Stimulated activated effector memory CD8-positive, alpha-beta T cell treated with anti-CD3 and anti-CD28 coated beads, Interleukin-12 subunit alpha, Interleukin-12 subunit beta, amount 100 ng/mL, for 72 hours (primary cell): ENCODE measurements at regions not wholly inside any gene's neighbourhood (a gene's known extent, or its start where the extent isn't known, plus 50 kb on each side); places are given as distances from the start of the nearest gene placed in this dataset.
"Not testable (repeated sequence)": the region's sequence is repeated elsewhere in the genome, so short reads cannot be mapped to it uniquely, and the experiment has no call there.

Experiments
- ATAC-seq: fragments of 150-1000 bp; cut with Tn5 transposase; 2 replicates; pipeline ENCODE4 v1.10.0; 2021
- DNase-seq, 2 donors: peaks; one replicate each; pipeline ENCODE4 v3.0.0; 2021 to 2022; ENCODE audit warnings: low spot score in 2 of 2
- H3K27ac Mint-ChIP-seq: one replicate; pipeline ENCODE4 v1.8.0; 2022; ENCODE audit warnings: mild to moderate bottlenecking, mixed read lengths
- H3K36me3 Mint-ChIP-seq: one replicate; pipeline ENCODE4 v1.8.0; 2022; ENCODE audit warnings: mild to moderate bottlenecking, mixed read lengths
- H3K4me1 Mint-ChIP-seq: one replicate; pipeline ENCODE4 v1.8.0; 2022; ENCODE audit warnings: mixed read lengths
- H3K4me3 Mint-ChIP-seq: one replicate; pipeline ENCODE4 v1.8.0; 2022; ENCODE audit warnings: mild to moderate bottlenecking, mixed read lengths
- H3K9me3 Mint-ChIP-seq: one replicate; pipeline ENCODE4 v1.8.0; 2022; ENCODE audit warnings: mixed read lengths

DNA sequence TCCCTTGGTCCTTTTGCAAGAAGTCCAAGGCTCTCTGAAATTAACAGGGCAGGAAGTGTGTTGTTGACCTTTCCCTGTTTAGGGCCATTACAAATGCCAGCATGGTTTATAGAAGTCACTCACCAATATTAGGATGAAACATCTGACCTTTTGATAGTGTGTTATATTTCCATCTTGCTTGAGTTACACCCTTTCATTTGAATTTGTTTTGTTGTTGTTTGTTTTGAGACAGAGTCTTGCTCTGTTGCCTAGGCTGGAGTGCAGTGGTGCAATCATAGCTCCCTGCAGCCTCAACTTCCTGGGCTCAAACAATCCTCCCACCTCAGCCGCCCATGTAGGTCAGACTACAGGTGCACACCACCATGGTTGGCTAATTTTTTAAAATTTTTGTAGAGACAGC lies 241.1 kb upstream of the USP9Y start:
- DNase-seq (no peak), ATAC-seq (no peak)
- H3K9me3 Mint-ChIP-seq: no peaks in the 10 kb centered on the region
- no peak overlapping the region for H3K4me3 Mint-ChIP-seq
- no peak overlapping the region for H3K27ac Mint-ChIP-seq
- H3K36me3 Mint-ChIP-seq: no peaks in the 10 kb centered on the region
- H3K4me1 Mint-ChIP-seq: no peaks in the 10 kb centered on the region

DNA sequence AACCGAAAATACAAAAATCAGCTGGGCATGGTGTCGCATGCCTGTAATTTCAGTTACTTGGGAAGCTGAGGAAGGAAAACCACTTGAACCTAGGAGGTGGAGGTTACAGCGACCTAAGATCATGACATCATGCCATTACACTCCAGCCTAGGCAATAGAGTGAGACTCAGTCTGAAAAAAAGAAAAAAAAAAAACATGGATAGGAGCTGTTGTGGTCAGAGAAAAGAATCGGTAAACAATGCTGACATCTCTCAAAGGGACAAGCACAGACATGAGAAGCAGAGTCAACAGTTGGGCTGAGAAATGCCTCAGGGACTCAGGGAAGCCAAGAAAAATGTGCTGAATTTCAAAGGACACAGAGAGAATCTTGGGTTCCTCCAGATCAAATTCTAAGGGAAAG lies 236.9 kb upstream of the USP9Y start:
- Mint-ChIP-seq H3K27ac (no peak overlapping the region), H3K36me3 (no peaks in the 10 kb centered on the region), H3K9me3 (peaks cover 5% of the 10 kb centered on the region), H3K4me1 (peaks cover 3% of the 10 kb centered on the region), H3K4me3 (no peak overlapping the region)
- DNase-seq (no peak), ATAC-seq (no peak)

DNA sequence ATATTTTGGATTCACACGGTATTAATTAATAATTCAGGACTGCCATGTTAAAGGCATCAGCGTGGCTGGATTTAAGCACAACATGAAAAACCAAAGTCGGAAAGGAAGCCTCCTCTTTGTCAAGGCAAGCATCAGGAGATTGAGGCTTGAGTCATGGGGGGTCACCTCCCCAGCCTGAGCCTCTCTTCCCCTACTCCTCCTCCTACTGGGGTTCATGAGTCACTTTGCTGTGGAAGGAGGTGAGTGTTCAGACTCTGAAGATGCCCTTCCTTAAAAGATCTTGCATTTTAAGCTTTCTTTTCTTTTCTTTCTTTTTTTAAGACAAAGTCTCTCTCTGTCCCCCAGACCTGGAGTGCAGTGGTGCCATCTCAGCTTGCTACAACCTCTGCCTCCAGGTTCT lies 235.3 kb upstream of the USP9Y start:
- ATAC-seq (no peak), DNase-seq (no peak)
- H3K9me3 Mint-ChIP-seq: peaks cover 6% of the 10 kb centered on the region
- H3K4me3 Mint-ChIP-seq: no peak overlapping the region
- no peaks in the 10 kb centered on the region for H3K36me3 Mint-ChIP-seq
- H3K4me1 Mint-ChIP-seq: peaks cover 6% of the 10 kb centered on the region
- H3K27ac Mint-ChIP-seq: no peak overlapping the region

DNA sequence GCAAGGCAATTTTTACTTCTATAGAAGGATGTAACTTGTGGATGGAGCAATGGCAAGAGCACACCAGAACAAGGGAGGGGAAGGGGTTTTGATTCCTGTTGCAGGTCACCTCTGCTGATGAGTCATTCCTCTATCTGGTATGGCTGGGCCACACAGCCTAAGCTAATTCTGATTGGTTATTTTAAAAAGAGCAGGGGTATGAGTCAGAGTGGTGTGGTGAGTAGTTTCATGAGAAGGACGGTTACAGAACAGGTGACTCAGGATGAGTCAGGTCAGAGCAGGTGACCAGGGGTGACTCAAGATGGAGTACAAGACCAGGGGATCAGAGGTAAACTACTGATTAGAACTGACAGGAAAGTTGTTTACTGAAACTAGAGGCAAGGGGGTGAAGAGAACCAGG lies 231.9 kb upstream of the USP9Y start:
- ATAC-seq (peak; percentile 94), DNase-seq (no peak)
- Mint-ChIP-seq H3K4me3 (no peak overlapping the region), H3K36me3 (no peaks in the 10 kb centered on the region), H3K27ac (peak overlapping the region; percentile 76), H3K9me3 (peaks cover 6% of the 10 kb centered on the region), H3K4me1 (peaks cover 6% of the 10 kb centered on the region)

DNA sequence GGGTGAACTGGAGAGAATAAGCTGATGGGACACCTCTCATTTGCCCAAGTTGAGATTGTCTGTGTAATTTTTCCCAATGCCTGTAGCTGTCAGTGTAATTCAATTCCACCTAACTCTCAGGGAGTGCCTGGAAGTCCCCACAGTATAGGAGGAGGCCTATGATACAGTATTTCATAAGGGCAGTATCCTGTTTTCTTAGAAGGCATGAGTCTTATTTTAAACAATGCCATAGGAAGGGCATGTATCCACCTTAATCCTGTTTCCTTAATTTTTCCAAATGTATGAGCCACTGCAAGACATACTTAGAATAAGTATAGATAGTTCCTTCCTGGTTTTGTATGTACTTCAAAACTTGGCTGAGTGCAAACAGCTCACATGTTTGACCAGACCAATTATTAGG lies 226.6 kb upstream of the USP9Y start:
- Mint-ChIP-seq H3K27ac (no peak overlapping the region), H3K36me3 (no peaks in the 10 kb centered on the region), H3K9me3 (no peaks in the 10 kb centered on the region), H3K4me3 (no peak overlapping the region), H3K4me1 (no peaks in the 10 kb centered on the region)
- DNase-seq (no peak), ATAC-seq (no peak)

DNA sequence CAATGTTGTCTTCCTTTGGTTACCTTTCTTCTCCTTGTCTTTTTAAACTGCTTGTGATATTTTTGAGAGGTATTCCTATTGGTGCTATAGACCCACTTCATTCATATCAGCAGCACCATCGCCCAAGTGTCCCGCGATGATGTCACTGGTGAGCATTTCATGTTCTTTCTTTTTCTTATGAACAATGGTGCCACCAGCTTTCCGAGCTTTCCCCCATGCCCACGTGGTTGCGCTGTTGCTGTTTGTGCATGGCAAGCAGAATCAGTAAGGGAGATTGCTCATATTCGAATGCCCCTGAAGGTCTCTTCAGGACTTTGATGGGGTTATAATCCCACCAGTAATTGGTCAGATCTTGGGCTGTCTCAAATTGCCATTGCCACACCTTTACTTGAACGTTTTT lies 221.6 kb upstream of the USP9Y start:
- peak; percentile 75 for ATAC-seq
- no peak overlapping the region for H3K4me3 Mint-ChIP-seq

DNA sequence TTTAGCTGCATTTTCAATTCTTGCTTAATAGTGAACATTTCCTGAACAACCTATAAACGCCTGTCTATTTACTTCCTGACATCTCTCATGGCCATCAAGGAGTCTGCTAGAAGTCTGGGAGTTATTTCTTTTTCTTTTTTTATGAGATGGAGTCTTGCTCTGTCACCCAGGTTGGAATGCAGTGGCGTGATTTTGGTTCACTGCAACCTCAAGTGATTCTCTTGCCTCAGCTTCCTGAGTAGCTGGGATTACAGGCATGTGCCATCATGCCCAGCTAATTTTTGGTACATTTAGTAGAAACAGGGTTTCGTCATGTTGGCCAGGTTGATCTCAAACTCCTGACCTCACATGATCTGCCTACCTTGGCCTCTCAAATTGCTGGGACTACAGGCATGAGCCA lies 217.6 kb upstream of the USP9Y start:
- no peaks in the 10 kb centered on the region for H3K9me3 Mint-ChIP-seq
- H3K27ac Mint-ChIP-seq: no peak overlapping the region
- H3K4me1 Mint-ChIP-seq: peaks cover 8% of the 10 kb centered on the region
- no peaks in the 10 kb centered on the region for H3K36me3 Mint-ChIP-seq
- no peak overlapping the region for H3K4me3 Mint-ChIP-seq
- ATAC-seq: no peak
- no peak for DNase-seq

More for the DNA sequence above, 221.6 kb upstream of the USP9Y start:
- Mint-ChIP-seq H3K9me3 (no peaks in the 10 kb centered on the region), H3K4me1 (no peaks in the 10 kb centered on the region), H3K27ac (peak overlapping the region; percentile 51), H3K36me3 (no peaks in the 10 kb centered on the region)
- peak; percentile 2 to 58 for DNase-seq

DNA sequence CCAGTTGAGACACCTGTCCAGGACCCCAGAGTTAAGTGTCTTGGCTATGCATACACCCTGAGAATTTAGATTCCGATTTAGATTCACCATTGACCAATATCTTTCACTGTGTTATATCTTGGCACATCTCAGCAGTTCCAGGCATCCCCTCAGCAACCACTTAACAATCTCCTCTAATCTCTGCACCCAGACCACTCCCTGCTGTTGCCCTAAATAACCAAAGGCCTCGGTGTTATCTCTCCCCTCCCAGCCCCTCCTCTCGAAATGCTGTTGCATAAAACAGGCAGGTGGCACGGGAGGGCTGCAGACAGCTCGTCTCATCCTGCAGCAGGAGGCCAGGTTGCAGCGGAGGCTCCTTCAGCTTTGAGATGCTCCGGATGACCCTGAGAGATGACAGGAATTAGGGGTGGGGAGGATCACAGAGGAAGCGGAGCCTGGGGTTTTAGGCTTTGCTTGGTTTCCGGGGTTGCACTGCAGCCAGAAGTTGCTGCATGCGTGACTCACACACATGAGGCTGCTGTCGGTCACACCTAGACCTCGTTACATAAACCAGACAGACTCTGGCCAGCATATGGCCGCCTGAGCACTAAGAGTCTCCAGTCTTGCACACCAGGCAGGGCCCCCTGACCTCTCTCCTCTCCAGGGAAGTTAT lies 210.3 kb upstream of the USP9Y start:
- ATAC-seq: peak; percentile 82
- Mint-ChIP-seq H3K27ac (no peak overlapping the region), H3K4me1 (peaks cover 9% of the 10 kb centered on the region), H3K4me3 (no peak overlapping the region), H3K36me3 (no peaks in the 10 kb centered on the region), H3K9me3 (no peaks in the 10 kb centered on the region)
- no peak for DNase-seq

DNA sequence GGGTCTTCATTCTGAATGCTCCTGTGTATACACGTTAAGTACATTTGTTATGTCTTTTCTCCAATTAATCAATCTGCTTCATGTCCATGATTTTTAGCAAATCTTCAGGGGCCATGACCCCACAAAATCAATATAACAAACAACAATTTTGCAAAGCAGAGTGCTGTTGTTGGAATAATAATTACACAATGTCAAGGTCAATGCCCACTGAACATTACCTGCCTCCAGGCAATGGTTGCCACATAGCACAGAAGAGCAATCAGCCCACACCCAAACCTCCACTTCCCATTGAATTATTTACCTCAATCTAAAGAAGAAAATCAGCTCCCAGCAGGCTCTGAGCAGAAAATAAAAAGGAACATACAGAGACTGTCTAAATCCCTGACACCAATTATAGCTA lies 208.8 kb upstream of the USP9Y start:
- no peak for ATAC-seq
- Mint-ChIP-seq H3K36me3 (no peaks in the 10 kb centered on the region), H3K4me3 (no peak overlapping the region), H3K9me3 (no peaks in the 10 kb centered on the region), H3K4me1 (peaks cover 7% of the 10 kb centered on the region), H3K27ac (no peak overlapping the region)
- DNase-seq: no peak

DNA sequence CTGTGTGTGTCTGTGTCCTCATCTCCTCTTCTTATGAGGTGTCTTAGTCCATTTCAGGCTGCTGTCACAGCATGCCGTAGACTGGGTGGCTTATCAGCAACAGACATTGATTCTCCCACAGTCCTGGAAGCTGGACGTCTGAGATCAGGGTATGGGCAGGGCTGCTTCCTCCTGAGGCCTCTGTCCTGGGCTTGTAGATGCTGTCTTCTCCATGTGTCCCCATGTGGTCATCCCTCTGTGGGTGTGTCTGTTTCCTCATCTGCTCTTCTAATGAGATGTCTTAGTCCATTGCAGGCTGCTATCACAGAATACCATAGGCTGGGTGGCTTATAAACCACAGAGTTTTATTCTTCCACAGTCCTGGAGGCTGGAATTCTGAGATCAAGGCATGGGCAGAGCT lies 205.0 kb upstream of the USP9Y start:
- Mint-ChIP-seq H3K9me3 (no peaks in the 10 kb centered on the region), H3K4me3 (no peak overlapping the region), H3K4me1 (peaks cover 7% of the 10 kb centered on the region), H3K36me3 (no peaks in the 10 kb centered on the region), H3K27ac (no peak overlapping the region)
- no peak for ATAC-seq
- DNase-seq: no peak

DNA sequence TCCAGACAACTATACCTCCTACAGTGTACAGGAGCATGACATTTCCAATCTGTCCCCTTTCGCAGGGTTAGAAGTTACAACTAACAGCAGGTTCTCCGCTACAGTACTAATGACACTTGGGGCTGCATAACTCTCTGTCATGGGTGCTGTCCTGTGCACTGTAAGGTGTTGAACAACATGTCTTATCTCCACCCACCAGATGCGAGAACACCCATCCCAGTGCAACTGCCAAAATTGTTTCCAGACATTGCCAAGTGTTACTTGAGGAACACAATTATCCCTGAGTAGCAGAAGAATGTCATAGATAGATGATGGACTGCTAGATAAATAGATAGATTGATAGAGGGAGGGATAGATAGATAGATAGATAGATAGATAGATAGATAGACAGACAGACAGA lies 200.9 kb upstream of the USP9Y start:
- Mint-ChIP-seq H3K36me3 (no peaks in the 10 kb centered on the region), H3K27ac (no peak overlapping the region), H3K9me3 (no peaks in the 10 kb centered on the region), H3K4me1 (peaks cover 7% of the 10 kb centered on the region), H3K4me3 (no peak overlapping the region)
- no peak for DNase-seq
- no peak for ATAC-seq

DNA sequence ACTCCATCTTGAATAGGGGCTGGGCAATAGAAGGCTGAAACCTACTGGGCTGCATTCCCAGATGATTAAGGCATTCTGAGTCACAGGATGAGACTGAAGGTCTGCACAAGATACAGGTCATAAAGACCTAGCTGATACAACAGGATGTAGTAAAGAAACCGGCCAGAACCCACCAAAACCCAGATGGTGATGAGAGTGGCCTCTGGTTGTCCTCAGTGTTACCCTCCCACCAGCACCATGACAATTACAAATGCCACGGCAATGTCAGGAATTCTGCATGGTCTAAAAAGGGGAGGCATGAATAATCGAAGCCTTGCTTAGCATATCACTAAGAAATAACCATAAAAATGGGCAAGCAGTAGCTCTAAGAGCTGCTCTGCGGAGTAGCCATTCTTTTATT lies 197.0 kb upstream of the USP9Y start:
- H3K9me3 Mint-ChIP-seq, ATAC-seq, H3K36me3 Mint-ChIP-seq, DNase-seq, H3K4me3 Mint-ChIP-seq, H3K27ac Mint-ChIP-seq, H3K4me1 Mint-ChIP-seq: not testable (repeated sequence)

DNA sequence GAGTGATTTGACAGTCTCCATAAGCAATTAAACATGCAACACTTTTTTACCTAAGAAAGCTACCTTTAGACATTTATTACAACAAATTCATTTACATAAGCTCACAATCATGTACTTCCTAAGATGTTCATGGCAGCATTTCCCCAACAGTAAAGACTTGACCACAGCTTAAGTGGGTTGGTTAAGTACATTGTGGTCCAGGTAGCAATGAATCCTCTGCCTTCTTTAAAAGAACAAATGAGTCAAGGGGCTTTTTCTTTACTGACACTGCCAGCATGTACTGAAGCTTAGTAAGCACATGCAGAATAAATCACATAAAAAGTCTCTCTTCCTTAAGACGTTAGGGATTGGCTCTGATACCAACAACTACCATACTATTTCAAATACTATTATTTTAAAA lies 183.7 kb upstream of the USP9Y start:
- ATAC-seq (peak; percentile 72), DNase-seq (no peak)
- no peaks in the 10 kb centered on the region for H3K36me3 Mint-ChIP-seq
- H3K27ac Mint-ChIP-seq: no peak overlapping the region
- no peak overlapping the region for H3K4me3 Mint-ChIP-seq
- H3K9me3 Mint-ChIP-seq: peaks cover 4% of the 10 kb centered on the region
- no peaks in the 10 kb centered on the region for H3K4me1 Mint-ChIP-seq

DNA sequence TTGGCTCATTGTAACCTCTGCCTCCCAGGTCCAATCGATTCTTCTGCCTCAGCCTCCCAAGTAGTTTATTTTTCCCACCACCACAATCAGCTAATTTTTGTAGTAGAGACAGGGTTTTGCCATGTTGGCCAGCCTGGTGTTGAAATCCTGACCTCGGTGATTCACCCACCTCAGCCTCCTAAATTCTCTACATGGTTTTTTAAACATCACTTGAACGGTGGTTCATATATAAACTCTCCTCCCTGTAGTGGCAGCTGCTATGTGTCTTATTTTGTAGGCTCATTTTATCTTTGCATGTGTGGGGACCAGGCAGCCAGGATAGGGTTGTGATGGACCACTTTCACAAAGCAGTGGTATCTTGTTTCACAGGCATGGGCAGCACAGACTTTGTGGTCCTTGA lies 175.8 kb upstream of the USP9Y start:
- ATAC-seq: no peak
- Mint-ChIP-seq H3K27ac (no peak overlapping the region), H3K36me3 (no peaks in the 10 kb centered on the region), H3K4me3 (no peak overlapping the region), H3K9me3 (peaks cover 4% of the 10 kb centered on the region), H3K4me1 (peaks cover 8% of the 10 kb centered on the region)
- no peak for DNase-seq

DNA sequence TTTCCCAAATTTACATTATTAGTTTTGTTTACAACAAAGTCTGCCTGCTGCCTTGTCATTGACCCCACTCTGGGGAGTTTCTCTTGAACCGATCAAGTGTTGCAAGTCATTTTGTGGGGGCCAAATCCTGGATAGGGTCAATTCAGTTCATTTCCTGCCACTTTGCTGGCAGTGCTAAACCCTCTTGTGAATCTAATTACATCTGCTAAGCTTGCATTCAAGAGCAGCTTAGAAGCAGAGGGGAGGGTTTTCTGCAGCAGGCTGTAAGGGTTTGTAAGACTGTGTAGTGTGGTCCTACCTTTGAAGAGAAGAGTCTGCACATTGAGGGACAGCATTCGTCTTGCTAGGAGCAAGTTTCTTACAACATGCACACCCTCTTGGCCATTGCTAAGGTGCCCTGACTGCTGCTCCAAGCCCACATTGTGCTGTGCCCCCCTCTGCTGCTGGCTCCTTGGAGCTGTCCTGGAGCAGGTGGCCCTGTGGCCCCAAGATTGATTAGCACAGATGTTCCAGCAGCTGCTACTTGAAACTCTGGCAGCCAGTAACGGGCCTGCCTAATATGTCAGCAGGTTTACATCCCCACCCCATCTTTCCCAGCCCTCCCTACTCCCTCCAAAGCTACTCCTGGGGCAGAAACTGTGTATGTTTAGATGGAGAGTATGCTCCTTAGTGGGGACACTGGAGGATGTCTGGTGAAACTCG lies 174.5 kb upstream of the USP9Y start:
- H3K36me3 Mint-ChIP-seq: no peaks in the 10 kb centered on the region
- H3K4me3 Mint-ChIP-seq: no peak overlapping the region
- peaks cover 19% of the 10 kb centered on the region for H3K4me1 Mint-ChIP-seq
- DNase-seq (no peak), ATAC-seq (no peak)
- H3K9me3 Mint-ChIP-seq: no peaks in the 10 kb centered on the region
- peak overlapping the region; percentile 26 for H3K27ac Mint-ChIP-seq

DNA sequence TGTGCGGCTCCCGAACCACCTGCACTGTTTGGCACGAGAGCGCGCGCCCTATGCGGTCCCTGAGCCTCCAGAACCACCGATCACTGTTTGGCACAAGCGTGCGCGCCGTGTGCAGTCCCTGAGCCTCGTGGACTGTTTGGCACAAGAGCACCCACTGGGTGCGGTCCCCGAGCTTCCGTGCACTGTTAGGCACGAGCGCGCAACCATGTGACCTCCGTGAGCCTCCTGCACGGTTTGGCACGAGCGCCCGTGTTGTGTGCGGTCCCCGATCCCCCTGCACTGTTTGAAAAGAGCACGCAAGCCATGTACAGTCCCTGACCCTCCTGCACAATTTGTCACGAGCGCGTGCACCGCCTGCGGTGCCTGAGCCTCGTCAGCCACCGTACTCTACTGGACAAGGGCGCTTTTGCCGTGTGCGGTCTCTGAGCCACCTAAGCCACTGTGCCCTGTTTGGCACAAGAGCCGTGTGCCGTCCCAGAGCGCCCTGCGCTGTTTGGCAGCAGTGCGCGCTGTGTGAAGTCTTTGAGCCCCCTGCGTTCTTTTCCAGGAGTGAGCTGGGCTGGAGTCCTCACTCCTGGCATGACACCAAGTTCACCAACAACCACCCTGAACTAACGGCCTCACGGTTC lies 163.7 kb upstream of the USP9Y start:
- Mint-ChIP-seq H3K4me1 (peaks cover 9% of the 10 kb centered on the region), H3K27ac (no peak overlapping the region), H3K36me3 (no peaks in the 10 kb centered on the region), H3K4me3 (peak overlapping the region; percentile 64), H3K9me3 (no peaks in the 10 kb centered on the region)
- ATAC-seq: no peak
- DNase-seq: no peak
